ENCODE measurements at regions not wholly inside any gene's neighbourhood (a gene's known extent, or its start where the extent isn't known, plus 50 kb on each side); places are given as distances from the start of the nearest gene placed in this dataset. TPM values are rescaled to one million over a fixed set of nuclear protein-coding genes. Genes with fewer than 3 reads are reported as not detected.

DNA sequence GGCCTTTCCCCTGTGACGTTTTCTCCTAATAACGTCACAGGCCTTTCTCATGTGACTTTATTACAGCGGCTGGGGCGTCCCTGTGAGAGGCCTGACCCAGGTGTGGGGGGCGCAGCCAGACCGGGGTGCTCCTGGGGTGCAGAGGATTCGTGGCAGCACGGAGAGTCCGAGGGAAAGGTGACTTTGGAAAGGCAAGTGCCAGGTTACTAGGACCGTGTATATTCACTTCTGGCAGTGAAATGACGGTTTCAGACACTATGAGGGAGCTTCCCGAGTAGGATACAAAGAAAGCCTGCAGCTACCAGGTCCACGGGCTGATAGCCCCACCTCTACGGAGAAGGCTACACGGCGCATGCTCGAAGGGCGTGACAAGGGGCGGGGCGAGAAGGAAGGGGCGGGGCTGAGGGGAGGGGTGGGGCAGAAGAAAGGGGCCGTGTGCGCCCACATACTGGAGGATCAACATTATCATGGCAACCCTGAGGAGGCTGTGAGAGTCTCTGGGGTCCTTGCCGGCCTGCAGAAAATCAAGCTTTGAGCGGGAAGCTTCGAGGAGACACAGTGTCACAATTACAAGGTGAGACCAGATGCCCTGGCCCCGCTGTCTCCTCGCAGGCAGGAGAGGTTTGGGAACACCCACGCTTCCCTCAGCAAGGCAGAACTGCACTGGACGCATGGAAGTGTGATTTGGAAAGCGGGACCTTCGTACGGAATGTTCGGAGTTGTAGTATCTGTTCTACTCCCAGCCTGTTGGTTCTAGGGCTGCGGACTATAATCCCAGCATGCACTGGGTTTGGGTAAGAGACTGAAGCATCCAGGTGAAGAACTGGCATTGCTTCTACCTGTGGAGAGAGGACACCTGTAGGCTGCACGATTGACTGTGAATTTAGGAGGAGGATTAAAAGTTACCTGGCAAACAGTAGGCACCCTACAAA is 54.4 kb upstream of the ZNF337 start:
- TF ChIP-seq, protein P1, sequence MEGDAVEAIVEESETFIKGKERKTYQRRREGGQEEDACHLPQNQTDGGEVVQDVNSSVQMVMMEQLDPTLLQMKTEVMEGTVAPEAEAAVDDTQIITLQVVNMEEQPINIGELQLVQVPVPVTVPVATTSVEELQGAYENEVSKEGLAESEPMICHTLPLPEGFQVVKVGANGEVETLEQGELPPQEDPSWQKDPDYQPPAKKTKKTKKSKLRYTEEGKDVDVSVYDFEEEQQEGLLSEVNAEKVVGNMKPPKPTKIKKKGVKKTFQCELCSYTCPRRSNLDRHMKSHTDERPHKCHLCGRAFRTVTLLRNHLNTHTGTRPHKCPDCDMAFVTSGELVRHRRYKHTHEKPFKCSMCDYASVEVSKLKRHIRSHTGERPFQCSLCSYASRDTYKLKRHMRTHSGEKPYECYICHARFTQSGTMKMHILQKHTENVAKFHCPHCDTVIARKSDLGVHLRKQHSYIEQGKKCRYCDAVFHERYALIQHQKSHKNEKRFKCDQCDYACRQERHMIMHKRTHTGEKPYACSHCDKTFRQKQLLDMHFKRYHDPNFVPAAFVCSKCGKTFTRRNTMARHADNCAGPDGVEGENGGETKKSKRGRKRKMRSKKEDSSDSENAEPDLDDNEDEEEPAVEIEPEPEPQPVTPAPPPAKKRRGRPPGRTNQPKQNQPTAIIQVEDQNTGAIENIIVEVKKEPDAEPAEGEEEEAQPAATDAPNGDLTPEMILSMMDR (conservative IDR thresholded peaks at IDR 0.05; ENCODE audit: low read depth, low read length): no peak
- no peak for TF ChIP-seq EZH2 (IDR thresholded peaks at IDR 0.05; ENCODE audit: borderline replicate concordance, low read depth, low read length, poor library complexity, severe bottlenecking)
- H3K9me3 ChIP-seq (ENCODE audit: low read depth, low read length, poor library complexity, severe bottlenecking): no peaks in the 10 kb centered on the region
- intact Hi-C loops (cut with micrococcal nuclease; ENCODE audit: unreplicated experiment): no loop called here
- CTCF ChIA-PET: no interaction called here
- DNase-seq (ENCODE audit: low spot score): peak; percentile 65
- H3K36me3 ChIP-seq (ENCODE audit: insufficient read depth, low read length, poor library complexity, severe bottlenecking): no peaks in the 10 kb centered on the region
- POLR2A ChIA-PET (ENCODE audit: low non-redundant PET): no interaction called here
- H3K4me1 ChIP-seq (ENCODE audit: insufficient read depth, low read length, poor library complexity, severe bottlenecking): no peaks in the 10 kb centered on the region
- peak overlapping the region; percentile 46 for H3K4me3 ChIP-seq (ENCODE audit: low read depth, low read length, poor library complexity, severe bottlenecking)
- no TSS peak for BruUV-seq (replicated peaks)
- H3K27ac ChIP-seq (ENCODE audit: low read depth, low read length, poor library complexity, severe bottlenecking): no peak overlapping the region
- H3K27me3 ChIP-seq (replicated peaks; ENCODE audit: insufficient read depth, low read depth, low read length, poor library complexity): no peaks in the 10 kb centered on the region

DNA sequence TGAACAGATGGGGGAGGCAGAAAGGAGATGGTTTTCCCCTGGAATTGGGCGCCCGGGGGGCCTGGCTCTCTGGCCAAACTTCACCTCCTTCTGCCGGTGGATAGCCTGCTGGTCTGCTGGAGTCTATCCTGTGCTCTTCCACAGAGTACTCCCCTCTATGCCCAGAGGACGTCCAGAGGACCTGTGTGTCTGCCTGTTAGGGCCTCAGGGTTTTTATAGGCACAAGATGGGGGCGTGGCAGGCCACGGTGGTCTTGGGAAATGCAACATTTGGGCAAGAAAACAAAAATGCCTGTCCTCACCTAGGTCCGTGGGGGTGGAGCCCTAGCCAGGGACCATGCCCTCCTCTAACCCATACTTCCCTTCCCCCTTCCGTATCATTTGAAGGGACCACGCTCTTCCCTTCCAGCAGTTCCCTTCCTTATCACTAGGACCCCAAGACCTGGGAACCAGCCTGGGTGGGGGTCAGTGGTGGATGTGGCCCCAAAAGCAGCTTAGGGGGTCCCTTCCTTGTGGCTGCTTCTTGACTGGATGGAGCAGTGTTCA is 53.6 kb upstream of the ZNF337 start:
- POLR2A ChIA-PET (ENCODE audit: low non-redundant PET): no interaction called here
- no TSS peak for BruUV-seq (replicated peaks)
- no peak overlapping the region for H3K27ac ChIP-seq (ENCODE audit: low read depth, low read length, poor library complexity, severe bottlenecking)
- CTCF ChIA-PET: no interaction called here
- no peaks in the 10 kb centered on the region for H3K27me3 ChIP-seq (replicated peaks; ENCODE audit: insufficient read depth, low read depth, low read length, poor library complexity)
- TF ChIP-seq, protein P1 (conservative IDR thresholded peaks at IDR 0.05; ENCODE audit: low read depth, low read length): no peak
- TF ChIP-seq EZH2 (IDR thresholded peaks at IDR 0.05; ENCODE audit: borderline replicate concordance, low read depth, low read length, poor library complexity, severe bottlenecking): no peak
- no peaks in the 10 kb centered on the region for H3K4me1 ChIP-seq (ENCODE audit: insufficient read depth, low read length, poor library complexity, severe bottlenecking)
- DNase-seq (ENCODE audit: low spot score): no peak
- no peaks in the 10 kb centered on the region for H3K9me3 ChIP-seq (ENCODE audit: low read depth, low read length, poor library complexity, severe bottlenecking)
- H3K36me3 ChIP-seq (ENCODE audit: insufficient read depth, low read length, poor library complexity, severe bottlenecking): no peaks in the 10 kb centered on the region
- intact Hi-C loops (cut with micrococcal nuclease; ENCODE audit: unreplicated experiment): no loop called here
- H3K4me3 ChIP-seq (ENCODE audit: low read depth, low read length, poor library complexity, severe bottlenecking): peak overlapping the region; percentile 46

DNA sequence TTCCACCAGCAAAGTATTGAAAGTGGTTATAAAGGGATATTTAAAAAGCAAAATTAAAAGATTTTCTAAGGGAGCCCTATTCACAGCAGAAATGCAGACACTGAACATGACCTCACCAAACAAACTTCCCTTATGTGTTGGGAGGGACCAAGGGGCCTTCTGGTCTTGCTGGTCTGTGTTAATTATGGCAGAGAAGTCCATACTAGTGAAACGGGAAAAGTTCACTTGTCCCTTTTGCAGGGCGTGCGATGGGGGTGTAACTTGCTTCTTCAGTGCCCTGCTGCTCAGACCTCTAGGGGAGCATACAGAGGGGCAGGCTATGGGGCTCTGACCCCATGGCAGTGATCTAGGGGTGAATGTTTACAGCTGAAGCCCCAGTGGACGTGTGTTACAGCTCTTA is 53.0 kb upstream of the ZNF337 start:
- no peaks in the 10 kb centered on the region for H3K4me1 ChIP-seq (ENCODE audit: insufficient read depth, low read length, poor library complexity, severe bottlenecking)
- BruUV-seq (replicated peaks): no TSS peak
- ChIA-PET CTCF (no interaction called here), POLR2A (ENCODE audit: low non-redundant PET) (no interaction called here)
- TF ChIP-seq, protein P1 (conservative IDR thresholded peaks at IDR 0.05; ENCODE audit: low read depth, low read length): no peak
- TF ChIP-seq EZH2 (IDR thresholded peaks at IDR 0.05; ENCODE audit: borderline replicate concordance, low read depth, low read length, poor library complexity, severe bottlenecking): no peak
- H3K4me3 ChIP-seq (ENCODE audit: low read depth, low read length, poor library complexity, severe bottlenecking): no peak overlapping the region
- H3K27ac ChIP-seq (ENCODE audit: low read depth, low read length, poor library complexity, severe bottlenecking): no peak overlapping the region
- DNase-seq (ENCODE audit: low spot score): no peak
- no peaks in the 10 kb centered on the region for H3K27me3 ChIP-seq (replicated peaks; ENCODE audit: insufficient read depth, low read depth, low read length, poor library complexity)
- no peaks in the 10 kb centered on the region for H3K36me3 ChIP-seq (ENCODE audit: insufficient read depth, low read length, poor library complexity, severe bottlenecking)
- no peaks in the 10 kb centered on the region for H3K9me3 ChIP-seq (ENCODE audit: low read depth, low read length, poor library complexity, severe bottlenecking)
- intact Hi-C loops (cut with micrococcal nuclease; ENCODE audit: unreplicated experiment): no loop called here

Small RNAs in the stretch of these regions (microRNA-seq; reads per million reads assigned to microRNA genes)
- gene MIR663A: not detected
